Thyroid gland (tissue), 4 donors: ENCODE measurements at regions not wholly inside any gene's neighbourhood (a gene's known extent, or its start where the extent isn't known, plus 50 kb on each side); places are given as distances from the start of the nearest gene placed in this dataset.

ENCODE experiments used
- DNase-seq, 2 donors: peaks; one replicate each; pipeline ENCODE4 v3.0.0-alpha.2; 2019
- H3K27ac ChIP-seq, 3 donors: fragments of 200-600 bp; sonication (generic); 1 replicate in 2 of 3; 2 replicates in 1 of 3; pipeline ENCODE4 v1.5.1; 2016 to 2019; ENCODE audit warnings: mild to moderate bottlenecking in 1 of 3, moderate library complexity in 1 of 3
- H3K27me3 ChIP-seq: fragments of 200-600 bp; sonication (generic); one replicate; pipeline ENCODE4 v1.5.1; 2019
- H3K36me3 ChIP-seq, 2 donors: fragments of 200-600 bp; sonication (generic); one replicate each; pipeline ENCODE4 v1.5.1; 2016 to 2019
- H3K4me1 ChIP-seq, 2 donors: fragments of 200-600 bp; sonication (generic); one replicate each; pipeline ENCODE4 v1.5.1; 2017 to 2019
- H3K4me3 ChIP-seq, 3 donors: fragments of 200-600 bp; sonication (generic); replicated peaks in 1 of 3; 1 replicate in 2 of 3; 2 replicates in 1 of 3; pipeline ENCODE4 v1.5.1; 2016; ENCODE audit warnings: mild to moderate bottlenecking in 1 of 3
- H3K9me3 ChIP-seq: fragments of 200-600 bp; sonication (generic); one replicate; pipeline ENCODE4 v1.5.1; 2017
- CTCF ChIP-seq, 6 experiments: fragments of 200-600 bp in 3 of 6; fragments of 450-650 bp in 3 of 6; sonication (generic) in 3 of 6; IDR thresholded peaks; one replicate each; pipeline ENCODE4 v1.5.1; 2016 to 2019; ENCODE audit warnings: antibody characterized with exemption in 6 of 6, mild to moderate bottlenecking in 2 of 6, inconsistent platforms in 1 of 6, moderate library complexity in 1 of 6
- POLR2A ChIP-seq, 2 donors: fragments of 450-650 bp; IDR thresholded peaks; one replicate each; pipeline ENCODE4 v1.6.1; 2017; ENCODE audit warnings: antibody characterized with exemption in 2 of 2, mild to moderate bottlenecking in 2 of 2, moderate library complexity in 1 of 2
- WGBS, 2 donors: methylation state at CpG; one replicate each; pipeline ENCODE4 v1.1.5; 2017; 5-methylcytosine and 5-hydroxymethylcytosine counted together
- intact Hi-C: fragments of 100-400 bp; cut with DNase I; formaldehyde crosslinking; loops from one replicate; pipeline ENCODE4 v1.15.1; 2023

GRCh38 chr13:22193070-22193469 lies 522.2 kb downstream of the FGF9 start:
- H3K4me3 ChIP-seq: no peak overlapping the region
- no peak for DNase-seq
- 76 to 80% methylated on average over 2 of the region's 2 CpGs for WGBS, 2 donors

GRCh38 chr13:22194106-22194805 lies 523.4 kb downstream of the FGF9 start:
- Histone ChIP-seq H3K27me3 (no peaks in the 10 kb centered on the region), H3K27ac (no peak overlapping the region), H3K4me1 (no peaks in the 10 kb centered on the region), H3K4me3 (no peak overlapping the region), H3K36me3 (no peaks in the 10 kb centered on the region), H3K9me3 (no peaks in the 10 kb centered on the region)
- DNase-seq: no peak
- intact Hi-C loops: no loop called here
- TF ChIP-seq POLR2A (IDR thresholded peaks at IDR 0.05) (no peak), CTCF (IDR thresholded peaks at IDR 0.05) (no peak)
- 58 to 68% methylated on average over 9 of the region's 9 CpGs for WGBS, 2 donors

More at GRCh38 chr13:22193070-22193469, 522.2 kb downstream of the FGF9 start:
- Histone ChIP-seq H3K36me3 (no peaks in the 10 kb centered on the region), H3K27ac (no peak overlapping the region), H3K27me3 (no peaks in the 10 kb centered on the region), H3K4me1 (no peaks in the 10 kb centered on the region), H3K9me3 (no peaks in the 10 kb centered on the region)
- no peak for TF ChIP-seq POLR2A (IDR thresholded peaks at IDR 0.05)
- no peak for TF ChIP-seq CTCF (IDR thresholded peaks at IDR 0.05)
- intact Hi-C loops: no loop called here

GRCh38 chr13:22195726-22196125 lies 524.9 kb downstream of the FGF9 start:
- no peak for TF ChIP-seq CTCF (IDR thresholded peaks at IDR 0.05)
- no peak for TF ChIP-seq POLR2A (IDR thresholded peaks at IDR 0.05)
- no peaks in the 10 kb centered on the region for H3K36me3 ChIP-seq
- intact Hi-C loops: no loop called here
- no peaks in the 10 kb centered on the region for H3K27me3 ChIP-seq
- 91 to 92% methylated on average over 5 of the region's 5 CpGs for WGBS, 2 donors
- no peak overlapping the region for H3K27ac ChIP-seq
- H3K4me3 ChIP-seq: no peak overlapping the region
- no peak for DNase-seq
- no peaks in the 10 kb centered on the region for H3K9me3 ChIP-seq
- no peaks in the 10 kb centered on the region for H3K4me1 ChIP-seq

GRCh38 chr13:22196777-22197176 lies 525.9 kb downstream of the FGF9 start:
- no peak overlapping the region for H3K4me3 ChIP-seq
- no peaks in the 10 kb centered on the region for H3K9me3 ChIP-seq
- no peaks in the 10 kb centered on the region for H3K4me1 ChIP-seq
- DNase-seq: no peak
- H3K27ac ChIP-seq: no peak overlapping the region
- intact Hi-C loops: no loop called here
- H3K27me3 ChIP-seq: no peaks in the 10 kb centered on the region
- no peaks in the 10 kb centered on the region for H3K36me3 ChIP-seq
- TF ChIP-seq POLR2A (IDR thresholded peaks at IDR 0.05): no peak
- TF ChIP-seq CTCF (IDR thresholded peaks at IDR 0.05): no peak

- DNase-seq: no peak
- Histone ChIP-seq H3K4me1 (no peaks in the 10 kb centered on the region), H3K27ac (no peak overlapping the region), H3K27me3 (no peaks in the 10 kb centered on the region), H3K4me3 (no peak overlapping the region), H3K9me3 (no peaks in the 10 kb centered on the region), H3K36me3 (no peaks in the 10 kb centered on the region)
- 69 to 74% methylated on average over 4 of the region's 4 CpGs for WGBS, 2 donors
- TF ChIP-seq CTCF (IDR thresholded peaks at IDR 0.05) (no peak), POLR2A (IDR thresholded peaks at IDR 0.05) (no peak)
- intact Hi-C loops: no loop called here
Observed at GRCh38 chr13:22198001-22198400, 527.1 kb downstream of the FGF9 start.
